H1 (cell line): ENCODE measurements at regions not wholly inside any gene's neighbourhood (a gene's known extent, or its start where the extent isn't known, plus 50 kb on each side); places are given as distances from the start of the nearest gene placed in this dataset.

Experiments
- CTCF ChIA-PET: fragments of 300-600 bp; sonication (Branson Sonifier 250); formaldehyde crosslinking; loops from one replicate; lab custom pipeline; 2021; ENCODE audit not compliant: partially characterized antibody; lab: Charles Lee
- POLR2A ChIA-PET: fragments of 300-600 bp; sonication (Branson Sonifier 250); formaldehyde crosslinking; loops from one replicate; lab custom pipeline; 2021; ENCODE audit warnings: inconsistent platforms; ENCODE audit not compliant: partially characterized antibody; lab: Charles Lee
- DNase-seq, 2 experiments: peaks; one replicate each; pipeline versions ENCODE4 v3.0.0 to v3.0.0-alpha.2; 2010 to 2022; ENCODE audit warnings: low spot score in 2 of 2, low read depth in 1 of 2, mixed read lengths in 1 of 2
- FAIRE-seq: peaks from 2 replicates; lab custom pipeline; 2011; peaks lifted over from hg19 to GRCh38; lab: Jason Lieb, UNC
- H2AFZ ChIP-seq: 2 replicates; pipeline ENCODE4 v1.8.1; 2012; ENCODE audit warnings: low read length, inconsistent platforms
- H2AK5ac ChIP-seq: 2 replicates; pipeline ENCODE4 v1.6.1; 2013; ENCODE audit warnings: low read depth, low read length
- H2BK120ac ChIP-seq: replicated peaks from 2 replicates; pipeline ENCODE3; 2013; ENCODE audit warnings: low read depth, low read length, inconsistent platforms
- H2BK12ac ChIP-seq: 2 replicates; pipeline ENCODE4 v1.6.1; 2013; ENCODE audit warnings: low read depth, low read length
- H2BK15ac ChIP-seq: 2 replicates; pipeline ENCODE4 v1.6.1; 2013; ENCODE audit warnings: low read length
- H2BK20ac ChIP-seq: 2 replicates; pipeline ENCODE4 v1.6.1; 2013; ENCODE audit warnings: low read length
- H2BK5ac ChIP-seq: 2 replicates; pipeline ENCODE4 v1.6.1; 2013; ENCODE audit warnings: low read depth, low read length
- H3K14ac ChIP-seq: 2 replicates; pipeline ENCODE4 v1.6.1; 2013; ENCODE audit warnings: inconsistent platforms; ENCODE audit not compliant: insufficient read length
- H3K18ac ChIP-seq: 2 replicates; pipeline ENCODE4 v1.6.1; 2013; ENCODE audit warnings: low read length; ENCODE audit errors: extremely low read depth
- H3K23ac ChIP-seq: 2 replicates; pipeline ENCODE4 v1.6.1; 2013; ENCODE audit warnings: inconsistent platforms; ENCODE audit not compliant: insufficient read length
- H3K23me2 ChIP-seq: 2 replicates; pipeline ENCODE4 v1.6.1; 2013; ENCODE audit warnings: low read depth, low read length
- H3K27ac ChIP-seq: 2 replicates; pipeline ENCODE4 v1.6.1; 2011; ENCODE audit warnings: low read depth, low read length, inconsistent platforms
- H3K27me3 ChIP-seq, 4 experiments: replicated peaks in 1 of 4; 1 replicate in 1 of 4; 2 replicates in 3 of 4; pipeline versions ENCODE4 v1.6.1 to v1.8.1; 2011 to 2013; ENCODE audit warnings: low read length in 3 of 4, mild to moderate bottlenecking in 3 of 4, inconsistent platforms in 2 of 4, mixed read lengths in 2 of 4, moderate library complexity in 1 of 4; ENCODE audit not compliant: control insufficient read depth in 3 of 4, insufficient read depth in 3 of 4; ENCODE audit errors: extremely low read depth in 1 of 4
- H3K36me3 ChIP-seq, 4 experiments: 2 replicates each; pipeline versions ENCODE4 v1.6.1 to v1.8.1; 2011 to 2013; ENCODE audit warnings: mild to moderate bottlenecking in 4 of 4, low read length in 3 of 4, moderate library complexity in 2 of 4, control low read depth in 1 of 4, inconsistent platforms in 1 of 4; ENCODE audit not compliant: insufficient read depth in 4 of 4, control insufficient read depth in 2 of 4
- H3K4ac ChIP-seq: replicated peaks from 2 replicates; pipeline ENCODE3; 2013; ENCODE audit warnings: low read length, low read depth, mixed read lengths, inconsistent platforms; ENCODE audit not compliant: insufficient read length
- H3K4me1 ChIP-seq, 4 experiments: replicated peaks in 1 of 4; 1 replicate in 1 of 4; 2 replicates in 3 of 4; pipeline versions ENCODE4 v1.6.1 to v1.8.1; 2011 to 2013; ENCODE audit warnings: low read length in 3 of 4, inconsistent platforms in 2 of 4, mixed read lengths in 1 of 4; ENCODE audit not compliant: insufficient read depth in 4 of 4, control insufficient read depth in 3 of 4
- H3K4me2 ChIP-seq, 2 experiments: 2 replicates each; pipeline versions ENCODE4 v1.6.1 to v1.8.1; 2011 to 2013; ENCODE audit warnings: low read depth in 2 of 2, low read length in 2 of 2, control low read depth in 1 of 2, inconsistent platforms in 1 of 2, mild to moderate bottlenecking in 1 of 2; ENCODE audit not compliant: insufficient read depth in 1 of 2
- H3K4me3 ChIP-seq, 4 experiments: fragments of 200-600, 300-600 bp in 1 of 4; sonication (generic), shearing (Covaris generic), sonication (Bioruptor Twin) in 1 of 4; 2 replicates each; pipeline versions ENCODE4 v1.5.1 to v1.8.1; 2011 to 2016; ENCODE audit warnings: low read length in 4 of 4, low read depth in 3 of 4, control low read depth in 2 of 4, inconsistent platforms in 2 of 4, mild to moderate bottlenecking in 2 of 4, mixed read lengths in 1 of 4, moderate library complexity in 1 of 4; ENCODE audit not compliant: insufficient read depth in 2 of 4; ENCODE audit errors: extremely low read depth in 1 of 4
- H3K56ac ChIP-seq: replicated peaks from 2 replicates; pipeline ENCODE3; 2013; ENCODE audit warnings: low read depth, mild to moderate bottlenecking, mixed read lengths, low read length, inconsistent platforms; ENCODE audit not compliant: insufficient read length
- H3K79me1 ChIP-seq: 2 replicates; pipeline ENCODE4 v1.6.1; 2013; ENCODE audit warnings: low read depth, low read length, control low read depth
- H3K79me2 ChIP-seq, 2 experiments: 2 replicates each; pipeline versions ENCODE4 v1.6.1 to v1.8.1; 2012 to 2013; ENCODE audit warnings: low read length in 2 of 2, mild to moderate bottlenecking in 2 of 2, inconsistent platforms in 1 of 2; ENCODE audit not compliant: insufficient read depth in 2 of 2, control insufficient read depth in 1 of 2
- H3K9ac ChIP-seq, 4 experiments: replicated peaks in 1 of 4; 1 replicate in 1 of 4; 2 replicates in 3 of 4; pipeline versions ENCODE4 v1.6.1 to v1.8.1; 2011 to 2013; ENCODE audit warnings: low read depth in 3 of 4, low read length in 3 of 4, control low read depth in 2 of 4, mild to moderate bottlenecking in 2 of 4, moderate library complexity in 2 of 4, inconsistent platforms in 1 of 4; ENCODE audit errors: extremely low read depth in 1 of 4
- H3K9me3 ChIP-seq, 2 experiments: 2 replicates each; pipeline versions ENCODE4 v1.6.1 to v1.8.1; 2012 to 2013; ENCODE audit warnings: mild to moderate bottlenecking in 2 of 2, moderate library complexity in 2 of 2, control low read depth in 1 of 2, inconsistent platforms in 1 of 2, low read depth in 1 of 2, low read length in 1 of 2, mixed read lengths in 1 of 2; ENCODE audit not compliant: insufficient read depth in 2 of 2
- H4K20me1 ChIP-seq, 2 experiments: replicated peaks in 1 of 2; 2 replicates each; pipeline versions ENCODE3 to v1.8.1; 2011 to 2013; ENCODE audit warnings: inconsistent platforms in 2 of 2, low read length in 2 of 2, mild to moderate bottlenecking in 1 of 2; ENCODE audit not compliant: insufficient read depth in 2 of 2, control insufficient read depth in 1 of 2
- H4K5ac ChIP-seq: 2 replicates; pipeline ENCODE4 v1.6.1; 2013; ENCODE audit warnings: low read length, low read depth, mixed read lengths, inconsistent platforms; ENCODE audit not compliant: insufficient read length
- H4K8ac ChIP-seq: 2 replicates; pipeline ENCODE4 v1.8.0; 2013; ENCODE audit warnings: mild to moderate bottlenecking, moderate library complexity, low read length, inconsistent platforms; ENCODE audit not compliant: insufficient read depth; ENCODE audit errors: extremely low read depth
- H4K91ac ChIP-seq: replicated peaks from 2 replicates; pipeline ENCODE3; 2013; ENCODE audit warnings: low read length, mixed read lengths, inconsistent platforms; ENCODE audit not compliant: insufficient read length
- ATF2 ChIP-seq: IDR thresholded peaks from 2 replicates; pipeline ENCODE4 v1.6.1; 2012; ENCODE audit warnings: low read length, inconsistent platforms
- CBX8 ChIP-seq: fragments of 300-800, 300-1000 bp; sonication (generic); IDR thresholded peaks from 2 replicates; pipeline ENCODE4 v1.7.1; 2016; ENCODE audit warnings: low read depth, low read length, borderline replicate concordance
- CTBP2 ChIP-seq: IDR thresholded peaks from 2 replicates; pipeline ENCODE4 v1.7.0; 2011; ENCODE audit warnings: borderline replicate concordance, mild to moderate bottlenecking, moderate library complexity, mixed read lengths, low read length; ENCODE audit not compliant: insufficient read depth, insufficient read length
- EGR1 ChIP-seq: IDR thresholded peaks from 2 replicates; pipeline ENCODE4 v1.6.1; 2011; ENCODE audit warnings: low read depth, low read length, borderline replicate concordance
- FOSL1 ChIP-seq: IDR thresholded peaks from 2 replicates; pipeline ENCODE4 v1.6.1; 2011; ENCODE audit warnings: mild to moderate bottlenecking, low read depth, low read length, moderate library complexity; ENCODE audit not compliant: insufficient read depth
- KDM4A ChIP-seq: IDR thresholded peaks from one replicate; pipeline ENCODE4 v1.7.1; 2012; ENCODE audit warnings: low read depth, mild to moderate bottlenecking, moderate library complexity, low read length, inconsistent platforms; ENCODE audit not compliant: severe bottlenecking
- NANOG ChIP-seq: IDR thresholded peaks from 2 replicates; pipeline ENCODE4 v1.6.1; 2011; ENCODE audit warnings: low read length, low read depth, mild to moderate bottlenecking, inconsistent platforms; ENCODE audit not compliant: insufficient read depth, poor library complexity, severe bottlenecking
- NRF1 ChIP-seq: IDR thresholded peaks from 2 replicates; pipeline ENCODE4 v1.6.1; 2011; ENCODE audit warnings: mild to moderate bottlenecking, low read depth, low read length, improper control_type of control experiment
- POLR2A ChIP-seq, 2 experiments: IDR thresholded peaks; 1 replicate in 1 of 2; 2 replicates in 1 of 2; pipeline ENCODE4 v1.6.1; 2011; ENCODE audit warnings: low read depth in 2 of 2, low read length in 2 of 2, mild to moderate bottlenecking in 2 of 2; ENCODE audit errors: control extremely low read depth in 1 of 2
- POLR2AphosphoS5 ChIP-seq: IDR thresholded peaks from 2 replicates; pipeline ENCODE4 v1.6.1; 2011; ENCODE audit warnings: low read depth, low read length
- SAP30 ChIP-seq: fragments of 300-600 bp; sonication (generic); IDR thresholded peaks from 2 replicates; pipeline ENCODE4 v1.7.1; 2012; ENCODE audit warnings: low read length, moderate library complexity, mild to moderate bottlenecking, inconsistent platforms; ENCODE audit not compliant: insufficient read depth, insufficient replicate concordance
- TCF12 ChIP-seq: IDR thresholded peaks from 2 replicates; pipeline ENCODE4 v1.6.1; 2011; ENCODE audit warnings: low read depth, mild to moderate bottlenecking, low read length
- WGBS, 2 experiments: shearing (Covaris generic) in 1 of 2; methylation state at CpG; one replicate each; pipeline versions ENCODE4 v1.1.6 to v1.1.7; 2013 to 2015; ENCODE audit warnings: low lambda C conversion rate in 2 of 2, mixed read lengths in 2 of 2, inconsistent platforms in 1 of 2, low coverage in 1 of 2, missing lambda C conversion rate in 1 of 2; ENCODE audit not compliant: insufficient replicate concordance in 2 of 2, insufficient coverage in 1 of 2, insufficient read length in 1 of 2; ENCODE audit errors: extremely low coverage in 1 of 2, missing lambda C conversion rate in 1 of 2; 5-methylcytosine and 5-hydroxymethylcytosine counted together

- ChIA-PET CTCF (no interaction called here), POLR2A (no interaction called here)
- DNase-seq = no peak
- Histone ChIP-seq H3K14ac (no peak overlapping the region), H4K91ac (no peak overlapping the region), H2AFZ (no peak overlapping the region), H3K79me2 (no peaks in the 10 kb centered on the region), H4K5ac (no peak overlapping the region), H2BK5ac (no peak overlapping the region), H3K79me1 (no peaks in the 10 kb centered on the region), H4K20me1 (no peaks in the 10 kb centered on the region), H2BK20ac (no peak overlapping the region), H3K9me3 (no peaks in the 10 kb centered on the region), H3K4me2 (no peak overlapping the region), H3K18ac (no peak overlapping the region), H3K56ac (no peak overlapping the region), H3K4ac (no peak overlapping the region), H3K27me3 (no peaks in the 10 kb centered on the region), H3K4me3 (no peak overlapping the region), H2BK15ac (no peak overlapping the region), H3K36me3 (no peaks in the 10 kb centered on the region), H3K23ac (no peak overlapping the region), H2AK5ac (no peak overlapping the region), H4K8ac (no peak overlapping the region), H3K9ac (no peak overlapping the region), H2BK120ac (no peak overlapping the region), H3K4me1 (peaks cover 2 to 5% (median 4%) of the 10 kb centered on the region in 4 experiments; a peak in 3 of 7 replicates), H2BK12ac (no peak overlapping the region), H3K27ac (no peak overlapping the region), H3K23me2 (no peaks in the 10 kb centered on the region)
- WGBS, 2 experiments = 82% methylated on average over 6 of the region's 6 CpGs; no CpG with 5 or more reads in 1 of the 2 experiments
- TF ChIP-seq ATF2 = no peak
- no peak for TF ChIP-seq EGR1
- no peak for TF ChIP-seq FOSL1
- TF ChIP-seq POLR2AphosphoS5 = no peak
- no peak for TF ChIP-seq SAP30
- TF ChIP-seq NANOG = no peak
- no peak for TF ChIP-seq NRF1
- no peak for TF ChIP-seq KDM4A
- no peak for TF ChIP-seq POLR2A (IDR thresholded peaks at IDR 0.05; ENCODE audit: control extremely low read depth in 1 of 2, low read depth in 2 of 2, low read length in 2 of 2)
- TF ChIP-seq TCF12 = no peak
- TF ChIP-seq CBX8 = no peak
- TF ChIP-seq CTBP2 = no peak
- no peak for FAIRE-seq
These were observed 167.7 kb downstream of the COG6 start for GRCh38 chr13:39823063-39823713.
